ENCODE measurements at regions not wholly inside any gene's neighbourhood (a gene's known extent, or its start where the extent isn't known, plus 50 kb on each side); places are given as distances from the start of the nearest gene placed in this dataset.
"Not testable (repeated sequence)": the region's sequence is repeated elsewhere in the genome, so short reads cannot be mapped to it uniquely, and the experiment has no call there.

DNA sequence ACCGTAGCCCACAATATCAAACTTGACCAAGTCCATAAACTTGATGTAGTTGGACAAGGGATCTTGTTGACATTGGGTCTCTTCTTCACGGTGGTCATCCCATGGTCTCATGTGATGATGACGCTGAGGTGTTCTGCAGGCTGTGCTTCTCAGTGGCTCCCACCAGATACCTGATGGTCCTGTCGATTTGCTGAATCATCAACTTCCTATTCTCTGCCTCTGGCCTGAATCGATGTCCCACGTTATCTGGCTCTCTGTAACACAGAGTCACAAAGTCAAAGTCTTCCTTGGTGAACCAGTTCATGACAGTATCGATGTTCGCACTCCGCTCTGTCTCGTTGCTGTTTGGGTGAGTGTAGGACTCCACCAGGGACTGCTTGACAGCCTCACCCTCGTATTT, 217.2 kb upstream of the FRG2C start:
- not testable (repeated sequence) for DNase-seq (ENCODE audit: low spot score)

GRCh38 chr3:75453328-75453727, 210.8 kb upstream of the FRG2C start:
- not testable (repeated sequence) for DNase-seq (ENCODE audit: low spot score)

GRCh38 chr3:75453839-75454238, 210.3 kb upstream of the FRG2C start:
- not testable (repeated sequence) for DNase-seq (ENCODE audit: low spot score)

DNA sequence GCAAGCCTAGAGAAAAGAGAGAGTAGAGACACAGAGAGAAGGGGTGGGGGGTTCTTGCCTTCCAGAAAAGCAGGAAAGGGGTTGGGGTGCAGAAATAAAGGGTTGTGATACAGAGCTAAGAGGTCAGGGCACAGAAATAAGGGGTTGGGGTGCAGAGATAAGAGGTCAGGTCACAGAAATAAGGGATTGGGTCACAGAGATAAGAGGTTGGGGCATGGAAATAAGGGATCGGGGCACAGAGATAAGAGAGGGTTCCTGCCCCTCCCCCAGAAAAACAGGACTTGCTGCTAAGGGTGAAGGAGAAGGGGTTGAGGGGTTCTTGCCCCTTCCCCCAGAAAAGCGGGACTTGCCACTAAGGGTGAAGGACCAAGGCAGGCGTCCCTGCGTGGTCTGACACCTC, 189.6 kb upstream of the FRG2C start:
- not testable (repeated sequence) for DNase-seq (ENCODE audit: low spot score)

GRCh38 chr3:75496600-75496999, 167.5 kb upstream of the FRG2C start:
- DNase-seq (ENCODE audit: low spot score), result not testable (repeated sequence)

DNA sequence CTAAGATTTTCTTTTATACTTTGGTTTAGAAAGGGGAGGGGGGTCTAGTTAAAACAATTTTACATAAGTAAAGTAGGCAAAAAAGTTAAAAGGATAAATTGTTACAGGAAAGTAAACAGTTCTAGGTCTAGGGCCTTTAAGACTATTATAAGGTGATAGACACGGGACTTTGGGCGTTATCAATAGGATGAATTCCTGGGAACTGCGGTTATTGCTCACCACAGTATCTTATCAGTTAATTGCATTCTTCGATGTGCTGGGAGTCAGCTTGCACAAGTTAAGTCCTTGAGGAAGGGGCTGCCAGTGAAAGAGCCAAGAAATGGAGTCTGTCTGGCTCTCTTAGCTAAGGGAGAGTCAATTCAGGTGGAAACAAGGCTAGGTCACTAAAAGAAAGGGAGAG, 163.8 kb upstream of the FRG2C start:
- not testable (repeated sequence) for DNase-seq (ENCODE audit: low spot score)

GRCh38 chr3:75502171-75502570, 162.0 kb upstream of the FRG2C start:
- not testable (repeated sequence) for DNase-seq (ENCODE audit: low spot score)

GRCh38 chr3:75502769-75503756, 161.1 kb upstream of the FRG2C start:
- peak; percentile 35 for DNase-seq (ENCODE audit: low spot score)

DNA sequence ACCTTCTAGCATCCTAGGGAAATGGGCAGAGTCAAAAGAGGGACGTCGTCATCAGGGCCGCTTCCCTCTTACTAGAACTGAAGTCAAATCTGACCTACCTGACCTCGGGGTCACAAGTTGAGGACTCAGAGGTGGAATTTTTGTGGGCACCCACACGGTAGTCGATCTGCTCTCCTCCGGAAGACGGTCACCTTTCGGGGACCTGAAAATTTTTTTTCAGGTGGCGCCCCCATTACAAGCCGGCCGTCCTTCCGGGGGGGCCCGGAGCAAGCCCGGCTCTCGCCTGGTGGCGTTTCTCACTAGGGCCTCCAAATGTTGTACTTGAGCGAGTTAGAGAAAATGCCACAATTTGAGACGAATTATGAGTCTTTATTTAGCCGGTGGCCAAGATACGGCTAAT, 157.5 kb upstream of the FRG2C start:
- no peak for DNase-seq (ENCODE audit: low spot score)

DNA sequence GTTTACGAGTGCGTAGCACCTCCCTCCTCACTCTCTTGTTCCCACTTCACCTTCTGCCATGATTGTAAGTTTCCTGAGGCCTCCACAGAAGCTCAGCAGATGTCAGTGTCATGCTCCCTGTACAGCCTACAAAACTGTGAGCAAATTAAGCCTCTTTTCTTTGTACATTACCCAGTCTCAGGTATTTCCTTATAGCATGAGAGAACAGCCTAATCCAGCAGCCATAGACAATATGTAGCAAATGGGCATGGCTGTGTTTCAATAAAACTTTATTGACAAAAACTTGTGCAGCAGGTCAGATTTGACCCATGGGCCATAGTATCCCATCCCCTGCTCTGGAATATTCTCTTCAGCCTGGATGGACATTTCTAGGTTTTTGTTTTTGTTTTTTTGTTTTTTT, 156.2 kb upstream of the FRG2C start:
- DNase-seq (ENCODE audit: low spot score), result not testable (repeated sequence)

DNA sequence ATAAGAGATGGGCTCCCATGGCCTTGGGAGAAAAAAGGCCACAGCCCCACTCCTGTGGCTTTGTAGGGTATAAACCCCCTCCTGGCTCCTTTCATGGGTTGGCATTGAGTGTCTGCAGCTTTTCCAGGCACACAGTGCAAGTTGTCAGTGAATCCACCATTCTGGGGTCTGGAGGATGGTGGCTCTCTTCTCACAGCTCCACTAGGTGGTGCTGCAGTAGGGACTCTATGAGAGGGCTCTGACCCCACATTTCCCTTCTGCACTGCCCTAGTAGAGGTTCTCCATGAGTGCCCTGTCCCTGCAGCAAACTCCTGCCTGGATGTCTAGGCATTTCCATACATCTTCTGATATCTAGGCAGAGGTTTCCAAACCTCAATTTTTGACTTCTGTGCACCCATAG, 136.5 kb upstream of the FRG2C start:
- DNase-seq (ENCODE audit: low spot score), result not testable (repeated sequence)

DNA sequence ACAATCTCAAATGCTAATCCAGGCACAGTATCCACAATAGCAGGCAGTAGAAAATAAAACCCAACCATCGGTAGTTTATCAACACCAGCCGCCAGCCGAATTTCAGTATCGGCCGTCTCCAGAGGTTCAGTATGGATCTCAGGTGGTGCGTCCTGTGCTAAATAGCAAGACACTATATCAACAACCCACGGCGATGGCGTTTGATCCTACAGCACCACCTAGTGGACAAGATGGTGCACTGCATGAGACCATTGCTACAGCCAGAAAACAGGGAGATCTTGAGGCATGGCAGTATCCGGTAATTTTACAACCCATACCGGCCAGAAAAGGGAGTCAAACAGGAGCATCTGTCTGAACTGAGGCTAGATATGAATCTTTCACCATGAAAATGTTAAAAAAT, 112.0 kb upstream of the FRG2C start:
- DNase-seq (ENCODE audit: low spot score), result peak; percentile 30

DNA sequence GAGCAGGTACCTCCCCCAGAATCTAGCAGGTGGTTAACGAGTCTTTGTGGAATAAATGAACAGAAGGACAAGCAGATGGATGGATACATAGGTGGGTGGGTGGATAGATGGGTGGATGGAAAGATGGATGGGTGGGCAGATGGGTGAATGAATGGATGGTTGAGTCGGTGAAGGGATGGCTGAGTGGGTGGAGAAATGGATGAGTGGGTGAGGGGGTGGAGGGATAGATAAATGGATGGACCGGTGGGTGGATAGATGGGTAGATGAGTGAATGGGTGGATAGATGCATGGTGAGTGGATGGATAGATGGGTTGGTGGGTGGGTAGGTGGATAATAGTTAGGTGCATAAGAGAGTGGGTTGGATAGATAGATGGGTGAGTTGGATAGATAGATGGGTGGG, 99.7 kb upstream of the FRG2C start:
- not testable (repeated sequence) for DNase-seq (ENCODE audit: low spot score)

DNA sequence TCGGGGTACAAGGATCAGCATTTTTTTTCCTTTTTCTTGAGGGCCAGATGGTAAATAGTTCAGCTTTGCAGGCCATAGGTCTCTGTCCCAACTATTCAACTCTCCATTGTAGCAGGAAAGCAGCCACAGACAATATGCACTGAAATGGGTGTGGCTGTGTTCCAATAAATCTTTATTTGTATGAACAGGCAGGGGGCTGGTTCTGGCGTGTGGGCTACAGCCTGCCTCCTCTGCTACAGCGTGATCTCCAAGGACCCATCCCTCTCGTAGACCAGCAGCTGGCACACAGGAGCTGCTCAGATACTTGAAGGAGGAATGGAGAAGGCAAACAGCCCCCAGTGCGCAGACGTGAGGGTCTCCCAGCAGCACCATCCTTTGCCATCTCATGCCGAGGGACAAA, 91.8 kb upstream of the FRG2C start:
- DNase-seq (ENCODE audit: low spot score), result not testable (repeated sequence)

GRCh38 chr3:75579091-75579490, 85.0 kb upstream of the FRG2C start:
- DNase-seq (ENCODE audit: low spot score), result not testable (repeated sequence)

DNA sequence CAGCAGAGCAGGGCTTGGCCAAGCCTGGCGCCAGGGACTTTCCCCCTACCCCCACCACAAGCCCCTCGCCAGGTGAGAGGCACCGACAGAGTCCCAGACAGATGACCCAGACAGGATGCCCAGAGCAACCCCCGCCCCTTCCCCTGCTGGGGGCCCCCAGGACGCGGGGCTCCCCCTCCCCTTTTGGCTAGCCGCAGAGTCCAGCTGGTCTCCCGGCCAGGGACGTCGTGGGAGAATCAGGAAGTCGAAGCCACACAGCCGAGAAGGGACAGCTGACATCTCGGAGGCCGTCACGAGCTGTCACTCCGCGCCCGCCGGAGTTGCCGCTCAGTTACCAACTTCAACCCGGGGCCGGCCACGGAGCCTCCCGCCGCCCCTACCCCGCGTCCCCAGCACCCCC, 84.6 kb upstream of the FRG2C start:
- DNase-seq (ENCODE audit: low spot score), result not testable (repeated sequence)

DNA sequence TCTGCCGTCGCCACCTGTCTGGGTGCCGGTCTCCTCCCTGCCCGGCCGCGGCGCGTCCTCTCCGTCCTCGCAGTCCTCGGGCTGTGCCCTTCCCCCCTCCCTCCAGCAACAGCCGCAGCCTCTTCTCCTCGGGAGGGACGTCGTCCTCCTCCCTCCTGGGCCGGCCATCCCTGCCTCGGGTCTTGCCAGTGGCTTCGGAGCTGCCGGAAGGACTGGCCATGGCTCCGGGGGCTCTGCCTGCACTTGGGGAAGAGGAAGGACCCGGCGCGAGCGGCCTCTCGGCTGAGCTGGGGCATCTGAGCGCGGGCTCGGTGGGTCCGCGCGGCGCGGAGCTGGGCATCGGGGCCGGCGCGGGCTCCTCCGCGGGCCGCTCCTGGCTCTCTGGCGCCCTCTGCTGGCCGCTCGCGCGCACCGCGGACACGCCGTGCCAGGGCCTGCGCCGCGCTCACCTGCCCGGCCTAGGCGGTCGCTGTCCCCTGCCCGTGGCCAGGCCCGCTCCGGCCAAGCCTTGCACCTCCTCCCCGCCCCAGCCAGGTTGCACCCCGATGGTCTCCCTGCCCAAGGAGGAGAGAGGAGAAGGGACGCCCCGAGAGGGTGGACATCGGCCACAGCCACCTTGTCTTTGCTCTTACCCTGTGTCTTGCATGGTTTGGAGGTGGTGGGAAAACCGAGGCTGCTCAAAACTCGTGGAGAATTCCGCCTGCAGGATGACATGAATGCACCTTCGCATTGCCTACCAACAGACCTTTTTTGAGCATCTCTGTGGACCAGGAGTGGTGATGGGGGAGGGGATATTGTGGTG, 83.9 kb upstream of the FRG2C start:
- DNase-seq (ENCODE audit: low spot score), result peak; percentile 13

GRCh38 chr3:75582536-75582935, 81.6 kb upstream of the FRG2C start:
- DNase-seq (ENCODE audit: low spot score), result not testable (repeated sequence)

DNA sequence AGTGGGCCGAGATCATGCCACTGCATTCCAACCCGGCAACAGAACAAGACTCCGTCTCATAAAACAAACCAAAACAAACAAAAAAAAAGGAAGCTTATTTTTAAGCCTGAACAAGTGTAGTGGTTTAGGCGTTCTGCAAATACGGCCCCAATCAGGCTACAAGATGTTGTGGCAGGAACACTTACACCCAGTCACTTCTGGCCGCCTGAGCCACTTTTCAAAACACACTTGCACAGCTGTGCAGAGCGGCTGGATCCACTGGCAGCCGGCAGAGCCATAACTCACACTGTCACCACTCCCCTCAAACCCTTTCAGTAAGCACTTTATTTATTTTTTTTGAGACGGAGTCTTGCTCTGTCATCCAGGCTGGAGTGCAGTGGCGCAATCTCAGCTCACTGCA, 81.0 kb upstream of the FRG2C start:
- DNase-seq (ENCODE audit: low spot score), result not testable (repeated sequence)

GRCh38 chr3:75587695-75588094, 76.4 kb upstream of the FRG2C start:
- DNase-seq (ENCODE audit: low spot score), result not testable (repeated sequence)

- not testable (repeated sequence) for DNase-seq (ENCODE audit: low spot score)
Observed at GRCh38 chr3:75590382-75590781, 73.7 kb upstream of the FRG2C start.

GRCh38 chr3:75604286-75604934, 59.7 kb upstream of the FRG2C start:
- DNase-seq (ENCODE audit: low spot score), result peak; percentile 7

All from SW480 (cell line).